Heart right ventricle (tissue), 16 donors: ENCODE measurements at regions not wholly inside any gene's neighbourhood (a gene's known extent, or its start where the extent isn't known, plus 50 kb on each side); places are given as distances from the start of the nearest gene placed in this dataset.

Experiments
- ATAC-seq, 8 donors: fragments of 200-7000 bp; cut with Tn5 transposase; one replicate each; pipeline ENCODE4 v1.9.1; 2020; ENCODE audit warnings: mild to moderate bottlenecking in 8 of 8, moderate library complexity in 8 of 8, moderate number of reproducible peaks in 1 of 8
- DNase-seq, 2 donors: peaks; one replicate each; pipeline ENCODE4 v3.0.0-alpha.2; 2020
- H3K27ac ChIP-seq, 10 donors: fragments of 200-600 bp; sonication (generic) in 2 of 10; one replicate each; pipeline versions ENCODE4 v1.5.0 to v1.8.0; 2020 to 2022; ENCODE audit warnings: mild to moderate bottlenecking in 3 of 10
- H3K27me3 ChIP-seq, 7 donors: fragments of 200-600 bp; one replicate each; pipeline ENCODE4 v1.8.0; 2021 to 2022; ENCODE audit warnings: mild to moderate bottlenecking in 2 of 7
- H3K36me3 ChIP-seq, 9 donors: fragments of 200-600 bp; sonication (generic) in 1 of 9; one replicate each; pipeline versions ENCODE4 v1.5.0 to v1.8.0; 2020 to 2022; ENCODE audit warnings: mild to moderate bottlenecking in 2 of 9
- H3K4me1 ChIP-seq, 9 donors: fragments of 200-600 bp; sonication (generic) in 1 of 9; one replicate each; pipeline versions ENCODE4 v1.5.0 to v1.8.0; 2020 to 2022; ENCODE audit warnings: mild to moderate bottlenecking in 4 of 9
- H3K4me3 ChIP-seq, 10 donors: fragments of 200-600 bp; sonication (generic) in 2 of 10; one replicate each; pipeline versions ENCODE4 v1.5.0 to v1.8.0; 2020 to 2022; ENCODE audit warnings: mild to moderate bottlenecking in 7 of 10, moderate library complexity in 2 of 10
- H3K9me3 ChIP-seq, 11 donors: fragments of 200-600 bp in 10 of 11; sonication (generic) in 2 of 11; one replicate each; pipeline versions ENCODE4 v1.5.0 to v1.8.0; 2013 to 2022; ENCODE audit warnings: mild to moderate bottlenecking in 2 of 11, control low read depth in 1 of 11, moderate library complexity in 1 of 11
- WGBS, 2 donors: extraction: QIAGEN DNeasy Blood & Tissue Kit; methylation state at CpG; one replicate each; pipeline ENCODE4 v1.1.7; 2013; ENCODE audit warnings: inconsistent platforms in 1 of 2; 5-methylcytosine and 5-hydroxymethylcytosine counted together
- intact Hi-C, 10 donors: fragments of 100-400 bp; cut with DNase I; formaldehyde crosslinking; loops; one replicate each; pipeline versions ENCODE4 v1.11.1 to v1.14.2; 2022
- TF ChIP-seq, protein P1 (sequence below), 9 donors: fragments of 200-600 bp; sonication (generic) in 2 of 9; IDR thresholded peaks; one replicate each; pipeline versions ENCODE4 v1.5.0 to v1.8.0; 2021 to 2022; ENCODE audit warnings: antibody characterized with exemption in 9 of 9, mild to moderate bottlenecking in 5 of 9, moderate library complexity in 1 of 9
- donor health status: Arrhythmogenic right ventricular cardiomyopathy.
- donor health status: ischemic (EF 13 %, LVEDD 7.1; RV severe dilation, severe dysfunction).
- donor health status: healthy with polysubstance abuse.
- donor health status: DM: no; HTN: yes; CAD: no.
- donor health status: DM: no; HTN: no; CAD: no.
- donor health status: ischemic (EF 25% LVEDD 6.9; RV normal size, moderate dysfunction).
- donor health status: ischemic (EF 25% LVEDD 5.7; RV mildly dilated, moderate dysfunction).
- donor health status: healthy.
- donor health status: DM: yes; HTN: yes; CAD: no.
- donor health status: Ischemic cardiomyopathy.
- donor health status: ischemic (EF 35%, LVEDD 5.7; RV mildly dilated, moderate dysfunction).
- donor health status: nonischemic (EF 11% LVEDD 7.7; RV severe dilation, severe dysfunction).
- donor health status: DM: yes; HTN: yes; CAD: no.
- donor health status: PGD.
- donor health status: ischemic (EF 29% LVEDD 5.4; RV normal size, mild dysfunction).
- donor health status: nonischemic (EF 23%, LVEDD 6.1; RV moderate dilation, normal function).

DNA sequence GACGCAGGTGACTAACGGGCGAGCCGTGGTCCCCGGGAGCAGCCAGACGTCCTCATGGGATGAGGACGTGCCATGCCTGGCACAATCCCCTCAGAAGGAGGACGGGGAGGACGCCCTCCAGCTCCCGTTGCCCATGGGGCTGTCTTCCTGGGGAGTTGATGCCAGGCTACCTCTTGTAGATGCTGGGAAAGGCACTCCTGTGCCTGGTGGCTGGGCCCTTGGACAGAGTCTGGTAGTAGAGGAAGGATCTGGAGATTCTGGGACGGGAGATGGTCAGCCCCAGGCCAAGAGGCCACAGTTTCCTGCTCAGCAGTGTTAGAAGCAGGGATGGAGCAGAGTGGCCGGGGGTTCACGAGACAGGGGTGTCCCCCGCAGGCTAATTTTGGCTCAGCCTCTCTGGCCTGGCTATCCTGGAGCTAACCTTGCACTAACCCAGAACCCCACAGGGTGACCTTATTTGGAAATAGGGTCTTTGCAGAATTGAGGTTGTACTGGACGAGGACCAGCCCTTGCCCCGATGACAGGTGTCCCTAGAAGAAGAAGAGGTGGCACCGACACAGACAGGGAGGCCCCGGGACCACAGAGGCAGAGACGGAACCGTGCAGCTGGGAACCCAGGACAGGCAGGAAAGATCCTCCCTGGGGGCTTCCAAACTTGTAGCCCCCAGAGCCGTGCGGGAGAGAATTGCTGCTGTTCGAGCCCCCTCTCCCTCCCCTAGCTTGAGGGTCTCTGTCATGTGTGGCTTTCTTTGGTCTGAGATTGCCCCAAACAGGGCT, 50.1 kb upstream of the ADRA2C start:
- ATAC-seq (no peak), DNase-seq (peak in 1 of 2 donors; percentile 4)
- peaks cover 0 to 13% (median 2%) of the 10 kb centered on the region in 11 donors for H3K9me3 ChIP-seq
- peaks cover 0 to 65% (median 36%) of the 10 kb centered on the region in 7 donors for H3K27me3 ChIP-seq
- H3K27ac ChIP-seq, result no peak overlapping the region
- no peaks in the 10 kb centered on the region for H3K36me3 ChIP-seq
- WGBS, 2 donors, result 72 to 78% methylated on average over 23 of the region's 23 CpGs
- TF ChIP-seq, protein P1, sequence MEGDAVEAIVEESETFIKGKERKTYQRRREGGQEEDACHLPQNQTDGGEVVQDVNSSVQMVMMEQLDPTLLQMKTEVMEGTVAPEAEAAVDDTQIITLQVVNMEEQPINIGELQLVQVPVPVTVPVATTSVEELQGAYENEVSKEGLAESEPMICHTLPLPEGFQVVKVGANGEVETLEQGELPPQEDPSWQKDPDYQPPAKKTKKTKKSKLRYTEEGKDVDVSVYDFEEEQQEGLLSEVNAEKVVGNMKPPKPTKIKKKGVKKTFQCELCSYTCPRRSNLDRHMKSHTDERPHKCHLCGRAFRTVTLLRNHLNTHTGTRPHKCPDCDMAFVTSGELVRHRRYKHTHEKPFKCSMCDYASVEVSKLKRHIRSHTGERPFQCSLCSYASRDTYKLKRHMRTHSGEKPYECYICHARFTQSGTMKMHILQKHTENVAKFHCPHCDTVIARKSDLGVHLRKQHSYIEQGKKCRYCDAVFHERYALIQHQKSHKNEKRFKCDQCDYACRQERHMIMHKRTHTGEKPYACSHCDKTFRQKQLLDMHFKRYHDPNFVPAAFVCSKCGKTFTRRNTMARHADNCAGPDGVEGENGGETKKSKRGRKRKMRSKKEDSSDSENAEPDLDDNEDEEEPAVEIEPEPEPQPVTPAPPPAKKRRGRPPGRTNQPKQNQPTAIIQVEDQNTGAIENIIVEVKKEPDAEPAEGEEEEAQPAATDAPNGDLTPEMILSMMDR (IDR thresholded peaks at IDR 0.05), result no peak
- no peak overlapping the region for H3K4me3 ChIP-seq
- intact Hi-C loops, result no loop called here
- no peaks in the 10 kb centered on the region for H3K4me1 ChIP-seq

DNA sequence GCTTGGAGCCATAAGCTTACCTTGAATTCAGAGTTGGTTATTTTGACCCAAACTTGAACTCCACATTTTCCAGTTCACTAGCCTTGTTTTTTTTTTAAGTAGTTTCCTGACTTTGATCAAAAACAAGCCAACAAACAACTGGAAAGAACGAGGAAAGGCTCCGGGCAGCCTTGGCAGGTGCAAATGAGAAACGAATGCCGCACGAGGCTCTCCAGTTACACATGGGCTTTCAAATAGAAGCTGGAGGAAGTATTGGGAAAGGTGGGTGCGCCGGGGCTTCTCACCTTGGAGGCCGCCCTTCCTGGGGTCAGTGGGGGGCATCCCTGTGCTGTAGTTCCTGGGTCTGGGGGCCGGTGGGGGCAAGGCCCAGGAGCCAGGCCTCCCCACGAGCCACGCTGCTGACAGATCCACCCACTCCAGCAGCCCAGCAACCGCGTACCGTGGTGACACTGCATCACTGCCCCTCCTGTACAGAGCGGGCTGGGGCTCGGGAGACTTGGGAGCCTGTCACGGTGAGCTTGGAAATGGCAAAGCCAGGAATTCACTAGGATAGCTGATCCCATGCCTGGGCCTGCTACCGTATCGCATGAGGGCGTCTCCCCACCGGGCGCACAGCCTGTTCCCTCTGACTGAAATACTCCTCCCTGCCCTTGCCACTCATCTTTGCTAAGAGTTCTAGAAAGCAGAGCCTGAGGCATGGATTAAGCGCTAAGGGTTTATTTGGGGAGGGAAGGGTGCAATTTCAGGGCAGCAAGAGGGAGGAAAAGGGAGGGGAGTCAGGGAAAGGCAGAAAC, 50.9 kb upstream of the ADRA2C start:
- intact Hi-C loops, result no loop called here
- WGBS, 2 donors, result 60 to 64% methylated on average over 23 of the region's 23 CpGs
- H3K4me1 ChIP-seq, result peaks cover 0 to 7% (median 0%) of the 10 kb centered on the region in 9 donors
- H3K36me3 ChIP-seq, result no peaks in the 10 kb centered on the region
- no peak for ATAC-seq
- DNase-seq, result peak in 1 of 2 donors; percentile 6
- H3K27me3 ChIP-seq, result peaks cover 0 to 64% (median 30%) of the 10 kb centered on the region in 7 donors
- peaks cover 0 to 13% (median 2%) of the 10 kb centered on the region in 11 donors for H3K9me3 ChIP-seq
- TF ChIP-seq, protein P1 (IDR thresholded peaks at IDR 0.05), result no peak
- no peak overlapping the region for H3K27ac ChIP-seq
- no peak overlapping the region for H3K4me3 ChIP-seq

DNA sequence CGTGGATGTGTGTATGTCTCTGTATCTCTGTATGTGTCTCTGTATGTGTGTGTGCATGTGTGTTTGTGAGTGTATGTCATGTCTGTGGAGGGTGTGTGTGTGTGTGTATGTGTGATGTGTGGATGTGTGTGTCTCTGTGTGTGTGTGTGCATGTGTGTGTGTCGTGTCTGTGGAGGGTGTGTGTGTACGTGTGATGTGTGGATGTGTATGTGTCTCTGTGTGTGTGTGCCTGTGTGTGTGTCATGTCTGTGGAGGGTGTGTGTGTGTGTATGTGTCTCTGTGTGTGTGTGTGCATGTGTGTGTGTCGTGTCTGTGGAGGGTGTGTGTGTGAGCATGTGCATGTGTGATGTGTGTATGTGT, 51.6 kb upstream of the ADRA2C start:
- H3K36me3 ChIP-seq, result no peaks in the 10 kb centered on the region
- ATAC-seq, result no peak
- H3K4me3 ChIP-seq, result no peak overlapping the region
- intact Hi-C loops, result no loop called here
- TF ChIP-seq, protein P1 (IDR thresholded peaks at IDR 0.05), result no peak
- peaks cover 0 to 8% (median 0%) of the 10 kb centered on the region in 9 donors for H3K4me1 ChIP-seq
- 87 to 91% methylated on average over 4 of the region's 4 CpGs for WGBS, 2 donors
- DNase-seq, result no peak
- H3K27me3 ChIP-seq, result peaks cover 0 to 63% (median 23%) of the 10 kb centered on the region in 7 donors
- peaks cover 0 to 13% (median 2%) of the 10 kb centered on the region in 11 donors for H3K9me3 ChIP-seq
- no peak overlapping the region for H3K27ac ChIP-seq

DNA sequence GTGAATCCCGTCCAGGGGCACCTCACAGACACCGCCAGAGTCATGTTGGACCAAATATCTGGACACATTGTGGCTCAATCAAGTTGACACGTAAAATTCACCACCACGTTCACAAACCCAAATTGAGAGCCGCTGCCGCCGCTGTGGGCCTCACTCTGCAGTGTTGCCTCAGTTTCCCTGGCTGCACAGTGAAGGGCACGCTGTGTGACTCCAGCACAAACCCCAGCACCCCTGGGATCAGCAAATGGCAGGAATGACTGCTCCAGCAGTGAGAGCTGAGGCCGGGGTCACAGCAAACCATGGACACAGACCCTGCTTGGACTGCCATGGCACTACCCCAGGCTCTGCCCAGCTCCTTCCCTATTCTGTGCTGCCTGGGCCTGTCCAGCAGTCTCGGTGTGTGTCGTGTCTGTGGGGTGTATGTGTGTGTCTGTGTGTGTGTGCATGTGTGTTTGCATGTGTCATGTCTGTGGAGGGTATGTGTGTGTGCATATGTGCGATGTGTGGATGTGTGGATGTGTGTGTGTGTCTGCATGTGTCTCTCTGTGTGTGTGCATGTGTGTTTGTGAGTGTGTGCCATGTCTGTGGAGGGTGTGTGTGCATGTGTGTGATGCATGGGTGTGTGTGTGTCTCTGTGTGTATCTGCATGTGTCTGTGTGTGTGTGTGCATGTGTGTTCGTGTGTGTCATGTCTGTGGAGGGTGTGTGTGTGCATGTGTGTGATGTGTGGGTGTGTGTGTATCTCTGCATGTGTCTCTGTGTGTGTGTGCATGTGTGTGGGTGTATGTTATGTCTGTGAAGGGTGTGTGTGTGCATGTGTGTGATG, 52.2 kb upstream of the ADRA2C start:
- WGBS, 2 donors, result 88 to 90% methylated on average over 13 of the region's 13 CpGs
- Histone ChIP-seq H3K4me3 (no peak overlapping the region), H3K36me3 (no peaks in the 10 kb centered on the region), H3K27ac (no peak overlapping the region), H3K9me3 (peaks cover 0 to 12% (median 2%) of the 10 kb centered on the region in 11 donors), H3K27me3 (peaks cover 0 to 57% (median 17%) of the 10 kb centered on the region in 7 donors), H3K4me1 (peaks cover 0 to 8% (median 0%) of the 10 kb centered on the region in 9 donors)
- DNase-seq (no peak), ATAC-seq (no peak)
- intact Hi-C loops, result no loop called here
- TF ChIP-seq, protein P1 (IDR thresholded peaks at IDR 0.05), result no peak
